Karpas-422 (cell line): ENCODE measurements at regions not wholly inside any gene's neighbourhood (a gene's known extent, or its start where the extent isn't known, plus 50 kb on each side); places are given as distances from the start of the nearest gene placed in this dataset.

Source experiments
- DNase-seq: peaks from one replicate; pipeline ENCODE4 v3.0.0-alpha.2; 2015
- H2AFZ ChIP-seq: fragments of 200-600 bp; sonication (generic); 2 replicates; pipeline ENCODE4 v1.6.1; 2014; ENCODE audit warnings: antibody characterized with exemption, low read length, mixed read lengths
- H3K27ac ChIP-seq: fragments of 200-600 bp; sonication (generic); 2 replicates; pipeline ENCODE4 v1.5.1; 2014; ENCODE audit warnings: mild to moderate bottlenecking, low read length, moderate library complexity
- H3K27me3 ChIP-seq: fragments of 200-600 bp; sonication (generic); 2 replicates; pipeline ENCODE4 v1.6.1; 2014; ENCODE audit warnings: low read length, mixed read lengths
- H3K36me3 ChIP-seq: fragments of 200-600 bp; sonication (generic); 2 replicates; pipeline ENCODE4 v1.6.1; 2014; ENCODE audit warnings: low read length, mixed read lengths; ENCODE audit not compliant: insufficient read depth
- H3K4me1 ChIP-seq: fragments of 200-600 bp; sonication (generic); 2 replicates; pipeline ENCODE4 v1.6.1; 2014; ENCODE audit warnings: mild to moderate bottlenecking, low read length, mixed read lengths
- H3K4me2 ChIP-seq: fragments of 200-600 bp; sonication (generic); 2 replicates; pipeline ENCODE4 v1.6.1; 2014; ENCODE audit warnings: low read length, low read depth, mild to moderate bottlenecking; ENCODE audit not compliant: poor library complexity, severe bottlenecking
- H3K4me3 ChIP-seq: fragments of 200-600 bp; sonication (generic); 2 replicates; pipeline ENCODE4 v1.5.1; 2014; ENCODE audit warnings: mild to moderate bottlenecking, antibody characterized with exemption, low read length, mixed read lengths
- H3K79me2 ChIP-seq: fragments of 200-600 bp; sonication (generic); 2 replicates; pipeline ENCODE4 v1.6.1; 2014; ENCODE audit warnings: mild to moderate bottlenecking, low read length, mixed read lengths
- H3K9ac ChIP-seq: fragments of 200-600 bp; sonication (generic); 2 replicates; pipeline ENCODE4 v1.6.0; 2014; ENCODE audit warnings: low read length
- H3K9me2 ChIP-seq: fragments of 200-600 bp; sonication (generic), shearing (Covaris generic); replicated peaks from 2 replicates; pipeline ENCODE4 v1.6.0; 2014; ENCODE audit warnings: mild to moderate bottlenecking, low read length, moderate library complexity; ENCODE audit not compliant: insufficient read depth
- H3K9me3 ChIP-seq: fragments of 300-700, 200-600 bp; sonication (generic); 2 replicates; pipeline ENCODE4 v1.6.1; 2014; ENCODE audit warnings: low read length, mixed read lengths
- H4K20me1 ChIP-seq: fragments of 200-600 bp; sonication (generic); 2 replicates; pipeline ENCODE4 v1.6.1; 2014; ENCODE audit warnings: mild to moderate bottlenecking, antibody characterized with exemption, low read length, low read depth; ENCODE audit not compliant: insufficient read depth

GRCh38 chr11:119989159-119989821 lies 148.6 kb downstream of the TRIM29 start:
- H3K4me3 ChIP-seq = no peak overlapping the region
- no peak for DNase-seq
- no peaks in the 10 kb centered on the region for H3K9me3 ChIP-seq
- H3K4me2 ChIP-seq = no peak overlapping the region
- H3K9ac ChIP-seq = no peak overlapping the region
- no peaks in the 10 kb centered on the region for H3K9me2 ChIP-seq
- H4K20me1 ChIP-seq = no peaks in the 10 kb centered on the region
- H2AFZ ChIP-seq = no peak overlapping the region
- H3K36me3 ChIP-seq = no peaks in the 10 kb centered on the region
- H3K4me1 ChIP-seq = no peaks in the 10 kb centered on the region
- no peaks in the 10 kb centered on the region for H3K27me3 ChIP-seq
- no peak overlapping the region for H3K27ac ChIP-seq
- no peaks in the 10 kb centered on the region for H3K79me2 ChIP-seq

GRCh38 chr11:119985551-119985950 lies 152.4 kb downstream of the TRIM29 start:
- Histone ChIP-seq H2AFZ (no peak overlapping the region), H3K4me3 (no peak overlapping the region), H3K36me3 (no peaks in the 10 kb centered on the region), H3K9me2 (no peaks in the 10 kb centered on the region), H4K20me1 (no peaks in the 10 kb centered on the region), H3K79me2 (no peaks in the 10 kb centered on the region), H3K27ac (no peak overlapping the region), H3K4me2 (no peak overlapping the region), H3K9me3 (no peaks in the 10 kb centered on the region), H3K27me3 (no peaks in the 10 kb centered on the region), H3K9ac (no peak overlapping the region), H3K4me1 (no peaks in the 10 kb centered on the region)
- DNase-seq = no peak

- Histone ChIP-seq H3K36me3 (no peaks in the 10 kb centered on the region), H3K9me3 (no peaks in the 10 kb centered on the region), H3K79me2 (no peaks in the 10 kb centered on the region)
Observed at GRCh38 chr11:119983816-119984215, 154.1 kb downstream of the TRIM29 start.

GRCh38 chr11:119983240-119983732 lies 154.6 kb downstream of the TRIM29 start:
- DNase-seq = no peak
- H3K4me1 ChIP-seq = no peaks in the 10 kb centered on the region
- H3K9ac ChIP-seq = no peak overlapping the region
- no peak overlapping the region for H2AFZ ChIP-seq
- H3K79me2 ChIP-seq = no peaks in the 10 kb centered on the region
- H3K9me2 ChIP-seq = no peaks in the 10 kb centered on the region
- no peaks in the 10 kb centered on the region for H3K36me3 ChIP-seq
- H3K27me3 ChIP-seq = no peaks in the 10 kb centered on the region
- no peak overlapping the region for H3K4me3 ChIP-seq
- no peak overlapping the region for H3K27ac ChIP-seq
- H4K20me1 ChIP-seq = no peaks in the 10 kb centered on the region
- no peaks in the 10 kb centered on the region for H3K9me3 ChIP-seq
- H3K4me2 ChIP-seq = no peak overlapping the region

More at GRCh38 chr11:119983816-119984215, 154.1 kb downstream of the TRIM29 start:
- Histone ChIP-seq H3K4me1 (no peaks in the 10 kb centered on the region), H3K4me2 (no peak overlapping the region), H2AFZ (no peak overlapping the region), H3K27me3 (no peaks in the 10 kb centered on the region), H3K9ac (no peak overlapping the region), H3K9me2 (no peaks in the 10 kb centered on the region), H3K4me3 (no peak overlapping the region), H3K27ac (no peak overlapping the region), H4K20me1 (no peaks in the 10 kb centered on the region)
- no peak for DNase-seq

GRCh38 chr11:119982517-119983239 lies 155.2 kb downstream of the TRIM29 start:
- H3K27ac ChIP-seq = no peak overlapping the region
- no peaks in the 10 kb centered on the region for H4K20me1 ChIP-seq
- no peak overlapping the region for H2AFZ ChIP-seq
- no peaks in the 10 kb centered on the region for H3K9me2 ChIP-seq
- no peaks in the 10 kb centered on the region for H3K27me3 ChIP-seq
- no peak overlapping the region for H3K4me3 ChIP-seq
- H3K4me2 ChIP-seq = no peak overlapping the region
- no peaks in the 10 kb centered on the region for H3K4me1 ChIP-seq
- no peaks in the 10 kb centered on the region for H3K79me2 ChIP-seq
- no peaks in the 10 kb centered on the region for H3K36me3 ChIP-seq
- H3K9me3 ChIP-seq = no peaks in the 10 kb centered on the region
- no peak overlapping the region for H3K9ac ChIP-seq
- DNase-seq = no peak

- no peak for DNase-seq
- H4K20me1 ChIP-seq = no peaks in the 10 kb centered on the region
- no peak overlapping the region for H3K4me3 ChIP-seq
- H2AFZ ChIP-seq = no peak overlapping the region
- no peaks in the 10 kb centered on the region for H3K36me3 ChIP-seq
- H3K27me3 ChIP-seq = no peaks in the 10 kb centered on the region
- H3K4me2 ChIP-seq = no peak overlapping the region
- H3K4me1 ChIP-seq = no peaks in the 10 kb centered on the region
- no peak overlapping the region for H3K27ac ChIP-seq
- H3K9me3 ChIP-seq = no peaks in the 10 kb centered on the region
- H3K79me2 ChIP-seq = no peaks in the 10 kb centered on the region
- H3K9me2 ChIP-seq = no peaks in the 10 kb centered on the region
- H3K9ac ChIP-seq = no peak overlapping the region
Observed at GRCh38 chr11:119980431-119980830, 157.5 kb downstream of the TRIM29 start.

GRCh38 chr11:119979701-119980100 lies 158.2 kb downstream of the TRIM29 start:
- Histone ChIP-seq H3K36me3 (no peaks in the 10 kb centered on the region), H3K4me3 (no peak overlapping the region), H3K9me3 (no peaks in the 10 kb centered on the region), H4K20me1 (no peaks in the 10 kb centered on the region), H2AFZ (no peak overlapping the region), H3K4me1 (no peaks in the 10 kb centered on the region), H3K27me3 (no peaks in the 10 kb centered on the region), H3K9me2 (no peaks in the 10 kb centered on the region), H3K9ac (no peak overlapping the region), H3K27ac (no peak overlapping the region), H3K4me2 (no peak overlapping the region), H3K79me2 (no peaks in the 10 kb centered on the region)
- no peak for DNase-seq

- Histone ChIP-seq H3K36me3 (no peaks in the 10 kb centered on the region), H2AFZ (no peak overlapping the region), H3K27ac (no peak overlapping the region), H3K9me2 (no peaks in the 10 kb centered on the region), H3K4me1 (no peaks in the 10 kb centered on the region), H3K9me3 (no peaks in the 10 kb centered on the region), H3K9ac (no peak overlapping the region), H3K79me2 (no peaks in the 10 kb centered on the region), H4K20me1 (no peaks in the 10 kb centered on the region), H3K27me3 (no peaks in the 10 kb centered on the region), H3K4me2 (no peak overlapping the region), H3K4me3 (no peak overlapping the region)
- no peak for DNase-seq
Observed at GRCh38 chr11:119978696-119979095, 159.2 kb downstream of the TRIM29 start.
